ENCODE measurements at regions not wholly inside any gene's neighbourhood (a gene's known extent, or its start where the extent isn't known, plus 50 kb on each side); places are given as distances from the start of the nearest gene placed in this dataset.

GRCh38 chr3:161555320-161555719, 58.7 kb downstream of the OTOL1 start:
- no peak for DNase-seq

GRCh38 chr3:161556533-161556932, 59.9 kb downstream of the OTOL1 start:
- DNase-seq: no peak

- no peak for DNase-seq
These were observed 60.3 kb downstream of the OTOL1 start for GRCh38 chr3:161556941-161557340.

GRCh38 chr3:161557445-161558150, 61.0 kb downstream of the OTOL1 start:
- no peak for DNase-seq

- DNase-seq: no peak
These were observed 61.6 kb downstream of the OTOL1 start for GRCh38 chr3:161558236-161558635.

- no peak for DNase-seq
These were observed 62.8 kb downstream of the OTOL1 start for GRCh38 chr3:161559177-161559998.

GRCh38 chr3:161560008-161560637, 63.5 kb downstream of the OTOL1 start:
- DNase-seq: no peak

- DNase-seq: no peak
These were observed 71.2 kb downstream of the OTOL1 start for GRCh38 chr3:161567577-161568361.

- DNase-seq: no peak
These were observed 72.1 kb downstream of the OTOL1 start for GRCh38 chr3:161568671-161569070.

GRCh38 chr3:161571951-161572350, 75.3 kb downstream of the OTOL1 start:
- no peak for DNase-seq

- no peak for DNase-seq
These were observed 76.5 kb downstream of the OTOL1 start for GRCh38 chr3:161573136-161573535.

GRCh38 chr3:161575901-161576300, 79.3 kb downstream of the OTOL1 start:
- DNase-seq: no peak

GRCh38 chr3:161576311-161576710, 79.7 kb downstream of the OTOL1 start:
- no peak for DNase-seq

GRCh38 chr3:161576714-161577510, 80.3 kb downstream of the OTOL1 start:
- DNase-seq: no peak

GRCh38 chr3:161577662-161578061, 81.1 kb downstream of the OTOL1 start:
- no peak for DNase-seq

GRCh38 chr3:161579395-161580126, 83.0 kb downstream of the OTOL1 start:
- no peak for DNase-seq

- no peak for DNase-seq
These were observed 89.3 kb downstream of the OTOL1 start for GRCh38 chr3:161585922-161586321.

GRCh38 chr3:161586556-161587235, 90.1 kb downstream of the OTOL1 start:
- DNase-seq: no peak

- no peak for DNase-seq
These were observed 102.0 kb downstream of the OTOL1 start for GRCh38 chr3:161598639-161599038.

- no peak for DNase-seq
These were observed 103.1 kb downstream of the OTOL1 start for GRCh38 chr3:161599697-161600096.

- DNase-seq: no peak
These were observed 103.6 kb downstream of the OTOL1 start for GRCh38 chr3:161600173-161600572.

All from CD4-positive, alpha-beta T cell treated with Interleukin-15 for 1 hour (primary cell).